Epithelial cell of esophagus (primary cell): ENCODE measurements at regions not wholly inside any gene's neighbourhood (a gene's known extent, or its start where the extent isn't known, plus 50 kb on each side); places are given as distances from the start of the nearest gene placed in this dataset.
A peak's percentile ranks its signal among the peaks of the same experiment; 100 is the strongest.
"Not testable (repeated sequence)": the region's sequence is repeated elsewhere in the genome, so short reads cannot be mapped to it uniquely, and the experiment has no call there.

ENCODE experiments used
- DNase-seq: peaks from one replicate; pipeline ENCODE4 v3.0.0; 2010; ENCODE audit warnings: low read depth
- H3K4me3 ChIP-seq: 2 replicates; pipeline ENCODE4 v1.5.1; 2011; ENCODE audit warnings: mild to moderate bottlenecking, low read length, control low read depth
- CTCF ChIP-seq: IDR thresholded peaks from 2 replicates; pipeline ENCODE4 v1.5.1; 2011; ENCODE audit warnings: low read depth, mild to moderate bottlenecking, low read length, control low read depth, inconsistent platforms; ENCODE audit not compliant: insufficient read depth; ENCODE audit errors: missing control alignments

DNA sequence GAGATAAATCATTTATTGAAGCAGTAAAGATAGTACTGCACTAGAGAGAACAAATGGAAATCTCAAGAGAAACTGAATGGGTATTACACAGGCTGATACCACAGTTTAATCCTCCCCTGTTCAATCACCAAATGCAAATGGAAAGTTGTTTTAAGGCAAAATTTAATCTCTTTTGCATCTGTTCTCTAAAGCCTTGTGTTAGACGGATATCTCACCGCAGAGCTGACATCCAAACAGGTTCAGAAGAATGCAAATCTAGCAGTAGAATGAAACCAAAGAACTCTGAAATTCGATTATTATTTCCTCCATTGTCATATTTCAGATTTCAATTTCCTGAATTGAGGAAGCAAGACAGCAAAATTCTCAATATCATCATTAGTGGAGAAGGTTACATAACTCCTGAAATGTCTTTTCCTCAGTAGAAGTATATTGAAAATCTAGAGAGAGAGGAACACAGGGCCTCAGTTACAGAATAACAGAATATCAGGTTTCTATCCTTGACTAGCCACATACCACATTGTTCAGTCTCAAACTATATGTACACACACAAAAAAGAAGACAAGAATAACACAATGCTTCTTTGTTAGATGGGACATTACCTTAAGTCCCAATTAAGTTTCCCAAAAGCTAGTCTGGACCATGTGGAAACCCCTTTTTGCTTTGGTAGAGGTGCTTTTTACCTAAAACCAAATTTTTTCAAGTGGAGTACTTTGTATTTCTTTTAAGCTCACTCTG, 94.1 kb upstream of the BANK1 start:
- no peak for TF ChIP-seq CTCF
- no peak for DNase-seq
- no peak overlapping the region for H3K4me3 ChIP-seq

GRCh38 chr4:101695176-101695575, 95.4 kb upstream of the BANK1 start:
- peak; percentile 54 for DNase-seq
- no peak overlapping the region for H3K4me3 ChIP-seq
- TF ChIP-seq CTCF, result no peak

DNA sequence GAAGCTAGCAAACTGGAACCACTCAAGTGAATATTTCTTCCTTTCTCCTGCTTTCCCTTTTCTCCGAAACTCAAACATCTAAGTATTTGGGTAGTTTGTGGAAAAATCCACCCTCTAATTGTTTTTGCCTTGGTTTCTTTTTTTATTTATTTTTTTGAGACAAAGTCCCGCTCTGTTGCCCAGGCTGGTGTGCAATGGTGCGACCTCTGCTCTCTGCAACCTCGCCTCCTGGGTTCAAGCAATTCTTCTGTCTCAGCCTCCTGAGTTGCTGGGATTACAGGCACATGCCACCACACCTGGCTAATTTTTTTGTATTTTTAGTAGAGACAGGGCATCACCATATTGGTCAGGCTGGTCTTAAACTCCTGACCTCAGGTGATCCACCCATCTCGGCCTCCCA, 96.1 kb upstream of the BANK1 start:
- not testable (repeated sequence) for H3K4me3 ChIP-seq, DNase-seq

DNA sequence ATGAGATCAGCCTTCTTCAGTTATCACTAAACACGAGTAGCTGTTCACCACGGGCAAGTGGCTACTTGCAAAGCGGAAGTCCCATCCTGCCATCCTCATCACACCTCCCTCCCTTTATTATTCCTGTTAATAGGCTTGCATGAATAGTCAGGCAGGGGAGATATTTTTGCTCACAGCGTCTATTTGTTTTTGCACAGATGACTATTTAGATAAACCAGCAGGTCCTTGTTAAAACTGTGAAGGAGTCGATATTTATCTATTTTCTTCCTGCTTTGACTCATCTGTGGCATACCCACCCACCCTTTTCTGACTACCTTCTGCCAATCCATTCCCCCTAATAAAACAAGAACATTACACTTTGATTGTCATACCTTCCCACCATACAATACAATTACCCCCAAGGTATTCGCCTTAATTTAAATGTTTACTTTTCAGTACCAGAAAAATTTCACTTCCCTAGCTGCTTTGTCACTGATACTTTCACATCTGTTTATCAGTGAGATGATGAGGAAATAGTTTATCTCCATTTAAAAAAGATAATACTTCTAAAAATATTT, 96.6 kb upstream of the BANK1 start:
- peak; percentile 95 for DNase-seq
- no peak for TF ChIP-seq CTCF

DNA sequence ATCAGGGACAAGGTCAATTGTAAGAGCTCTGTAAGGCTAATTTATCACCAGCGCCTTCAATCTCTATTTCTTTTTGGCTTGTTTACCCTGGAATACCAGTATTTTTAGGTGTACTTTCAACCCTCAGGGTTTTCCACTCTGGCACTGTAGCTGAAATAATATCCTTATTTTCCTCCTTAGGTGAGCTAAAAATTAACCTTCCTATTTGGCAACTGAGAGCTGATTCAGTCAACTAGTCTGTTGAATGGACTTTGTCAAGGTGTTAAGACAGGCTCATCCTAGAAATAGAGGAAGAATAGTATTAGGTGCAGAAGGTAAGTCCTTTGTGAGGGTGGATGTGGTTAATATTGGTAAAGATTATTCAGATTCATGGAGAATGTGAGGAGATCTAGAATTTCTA, 101.3 kb upstream of the BANK1 start:
- no peak overlapping the region for H3K4me3 ChIP-seq
- no peak for TF ChIP-seq CTCF
- no peak for DNase-seq

More for the DNA sequence above, 96.6 kb upstream of the BANK1 start:
- H3K4me3 ChIP-seq, result no peak overlapping the region

GRCh38 chr4:101685126-101685525, 105.4 kb upstream of the BANK1 start:
- H3K4me3 ChIP-seq, result no peak overlapping the region
- TF ChIP-seq CTCF, result no peak
- DNase-seq, result no peak

GRCh38 chr4:101682946-101683345, 107.6 kb upstream of the BANK1 start:
- no peak for TF ChIP-seq CTCF
- no peak for DNase-seq
- no peak overlapping the region for H3K4me3 ChIP-seq
